ENCODE measurements at regions not wholly inside any gene's neighbourhood (a gene's known extent, or its start where the extent isn't known, plus 50 kb on each side); places are given as distances from the start of the nearest gene placed in this dataset.

- TF ChIP-seq CTCF (IDR thresholded peaks at IDR 0.05; ENCODE audit: poor library complexity, severe bottlenecking): no peak
- TF ChIP-seq POLR2AphosphoS5 (IDR thresholded peaks at IDR 0.05): no peak
- no peak for TF ChIP-seq EZH2 (IDR thresholded peaks at IDR 0.05; ENCODE audit: borderline replicate concordance, insufficient read depth, low read length, poor library complexity, severe bottlenecking)
- no peak for TF ChIP-seq REST (IDR thresholded peaks at IDR 0.05; ENCODE audit: borderline replicate concordance)
These were observed 924.3 kb downstream of the BCL11B start for GRCh38 chr14:98347686-98348085.

All from neural cell (in vitro differentiated cells).